K562 (cell line): ENCODE measurements at regions not wholly inside any gene's neighbourhood (a gene's known extent, or its start where the extent isn't known, plus 50 kb on each side); places are given as distances from the start of the nearest gene placed in this dataset.

Experiments used
- ATAC-seq: fragments of 200-7000 bp; cut with Tn5 transposase; 3 replicates; pipeline ENCODE4 v1.9.1; 2020; ENCODE audit warnings: moderate library complexity
- BruUV-seq: library from RNA; stranded (reverse); fragments of 400-500 nt; replicated peaks from 2 replicates; lab custom pipeline; 2021; lab: Mats Ljungman, UMichigan
- CTCF ChIA-PET: fragments of 300-600 bp; formaldehyde crosslinking; extraction: SDS; loops from one replicate; lab custom pipeline; 2021; ENCODE audit warnings: low intra/inter-chr PET ratio; lab: Yijun Ruan, JAX
- POLR2A ChIA-PET: fragments of 300-600, 350-650 bp; sonication (Branson Sonifier 250); formaldehyde crosslinking; extraction: SDS; loops from one replicate; lab custom pipeline; 2021; ENCODE audit warnings: antibody characterized with exemption, inconsistent platforms; lab: Yijun Ruan, JAX
- DNase-seq, 4 experiments: peaks; one replicate each; pipeline versions ENCODE4 v3.0.0 to v3.0.0-alpha.2; 2011 to 2018; ENCODE audit warnings: low spot score in 3 of 4, mixed read lengths in 3 of 4; ENCODE audit errors: extremely low read depth in 1 of 4
- FAIRE-seq: peaks from 2 replicates; lab custom pipeline; 2011; peaks lifted over from hg19 to GRCh38; lab: Jason Lieb, UNC
- H2AFZ ChIP-seq: 2 replicates; pipeline ENCODE4 v1.6.0; 2011; ENCODE audit warnings: low read depth, low read length, control low read depth, inconsistent platforms
- H3K27ac ChIP-seq: fragments of 200-600 bp; 3 replicates; pipeline ENCODE4 v1.8.0; 2011; ENCODE audit warnings: low read depth, mild to moderate bottlenecking, control low read depth, inconsistent platforms, low read length, moderate library complexity, mixed read lengths; ENCODE audit errors: extremely low read depth
- H3K27me3 ChIP-seq, 2 experiments: fragments of 300-600 bp in 1 of 2; 2 replicates in 1 of 2; 3 replicates in 1 of 2; pipeline versions ENCODE4 v1.6.0 to v1.8.0; 2011; ENCODE audit warnings: inconsistent platforms in 2 of 2, low read length in 2 of 2, mild to moderate bottlenecking in 1 of 2, mixed read lengths in 1 of 2, moderate library complexity in 1 of 2; ENCODE audit not compliant: control insufficient read depth in 2 of 2, insufficient read depth in 2 of 2
- H3K36me3 ChIP-seq: fragments of 300-600 bp; 3 replicates; pipeline ENCODE4 v1.8.0; 2011; ENCODE audit warnings: mild to moderate bottlenecking, low read length, inconsistent platforms; ENCODE audit not compliant: control insufficient read depth, insufficient read depth
- H3K4me1 ChIP-seq, 2 experiments: fragments of 200-600 bp in 1 of 2; replicated peaks in 1 of 2; 2 replicates in 1 of 2; 3 replicates in 1 of 2; pipeline versions ENCODE4 v1.5.1 to v1.8.0; 2011; ENCODE audit warnings: inconsistent platforms in 2 of 2, low read length in 2 of 2, mild to moderate bottlenecking in 1 of 2, mixed read lengths in 1 of 2, moderate library complexity in 1 of 2; ENCODE audit not compliant: control insufficient read depth in 2 of 2, insufficient read depth in 2 of 2
- H3K4me2 ChIP-seq: 2 replicates; pipeline ENCODE4 v1.6.1; 2011; ENCODE audit warnings: low read length, control low read depth, inconsistent platforms, mixed read lengths; ENCODE audit not compliant: insufficient read depth
- H3K4me3 ChIP-seq: fragments of 200-600 bp; sonication (generic), shearing (Covaris generic); 2 replicates; pipeline ENCODE4 v1.5.1; 2016; ENCODE audit warnings: control low read depth, inconsistent platforms
- H3K79me2 ChIP-seq: fragments of 200-600 bp; 3 replicates; pipeline ENCODE4 v1.8.0; 2011; ENCODE audit warnings: low read length, inconsistent platforms; ENCODE audit not compliant: control insufficient read depth, insufficient read depth
- H3K9ac ChIP-seq, 2 experiments: 2 replicates each; pipeline versions ENCODE4 v1.6.0 to v1.6.1; 2011; ENCODE audit warnings: low read depth in 2 of 2, low read length in 2 of 2, control low read depth in 1 of 2, inconsistent platforms in 1 of 2, mild to moderate bottlenecking in 1 of 2, mixed read lengths in 1 of 2; ENCODE audit not compliant: insufficient read depth in 1 of 2
- H3K9me1 ChIP-seq: one replicate; pipeline ENCODE4 v1.6.0; 2011; ENCODE audit warnings: inconsistent platforms, mild to moderate bottlenecking, low read length, moderate library complexity; ENCODE audit not compliant: control insufficient read depth, insufficient read depth
- H3K9me3 ChIP-seq: replicated peaks from 2 replicates; pipeline ENCODE4 v1.5.1; 2011; ENCODE audit warnings: low read depth, low read length, inconsistent platforms; ENCODE audit not compliant: control insufficient read depth, insufficient read depth
- H4K20me1 ChIP-seq: replicated peaks from 2 replicates; pipeline ENCODE4 v1.6.1; 2011; ENCODE audit warnings: low read length, inconsistent platforms, mixed read lengths; ENCODE audit not compliant: control insufficient read depth, insufficient read depth
- ATF7 ChIP-seq: fragments of 450-650 bp; IDR thresholded peaks from 2 replicates; pipeline ENCODE4 v1.7.1; 2014; ENCODE audit warnings: mild to moderate bottlenecking, moderate library complexity
- CEBPB ChIP-seq: fragments of 450-650 bp; IDR thresholded peaks from 2 replicates; pipeline ENCODE4 v1.6.1; 2016; ENCODE audit warnings: missing genetic modification characterization, missing compliant biosample characterization
- CEBPG ChIP-seq, 3 experiments: fragments of 200-800 bp in 1 of 3; sonication (Bioruptor generic) in 1 of 3; sonication (generic) in 1 of 3; formaldehyde crosslinking in 1 of 3; IDR thresholded peaks in 2 of 3; conservative IDR thresholded peaks in 1 of 3; 2 replicates each; pipeline versions ENCODE4 v1.6.1 to v1.8.0; 2016 to 2022; ENCODE audit warnings: missing compliant biosample characterization in 2 of 3, missing genetic modification characterization in 2 of 3, mild to moderate bottlenecking in 1 of 3, missing genetic modification reagents in 1 of 3
- CREM ChIP-seq: IDR thresholded peaks from 2 replicates; pipeline ENCODE4 v1.6.1; 2014; ENCODE audit warnings: antibody characterized with exemption, low read depth
- DDX20 ChIP-seq: fragments of 450-650 bp; IDR thresholded peaks from 2 replicates; pipeline ENCODE4 v1.6.1; 2016; ENCODE audit warnings: missing genetic modification characterization, low read depth, mild to moderate bottlenecking, missing compliant biosample characterization, moderate library complexity
- HMGN3 ChIP-seq: IDR thresholded peaks from 2 replicates; pipeline ENCODE4 v1.6.1; 2011; ENCODE audit warnings: borderline replicate concordance, low read depth, mild to moderate bottlenecking, mixed read lengths, low read length; ENCODE audit not compliant: insufficient read length; ENCODE audit errors: extremely low read depth
- KDM2B ChIP-seq: fragments of 250-450 bp; sonication (Bioruptor Pico); IDR thresholded peaks from 2 replicates; pipeline ENCODE4 v1.8.0; 2021; ENCODE audit warnings: mild to moderate bottlenecking, moderate library complexity
- NCOA6 ChIP-seq: fragments of 450-650 bp; IDR thresholded peaks from 2 replicates; pipeline ENCODE4 v1.6.1; 2017; ENCODE audit warnings: mild to moderate bottlenecking
- XRCC4 ChIP-seq: IDR thresholded peaks from one replicate; pipeline ENCODE4 v1.6.1; 2011; ENCODE audit not compliant: insufficient read depth, insufficient read length; ENCODE audit errors: extremely low read depth
- ZNF12 ChIP-seq: sonication (generic); formaldehyde crosslinking; IDR thresholded peaks from 2 replicates; pipeline ENCODE4 v1.4.0; 2020; ENCODE audit warnings: mild to moderate bottlenecking, missing genetic modification reagents
- WGBS: fragments of 100-300 bp; shearing (Covaris generic); methylation state at CpG from one replicate; pipeline ENCODE4 v1.1.6; 2016; ENCODE audit warnings: low coverage, mixed read lengths; ENCODE audit not compliant: insufficient coverage; ENCODE audit errors: missing lambda C conversion rate; 5-methylcytosine and 5-hydroxymethylcytosine counted together
- in situ Hi-C: fragments of 300-500 bp; cut with MboI; formaldehyde crosslinking; loops from 4 replicates; pipeline ENCODE4 v1.15.0; 2018; ENCODE audit warnings: inconsistent platforms, mixed read lengths
- intact Hi-C: fragments of 100-400 bp; cut with micrococcal nuclease; formaldehyde crosslinking; loops from 2 replicates; pipeline ENCODE4 v1.14.2; 2022

DNA sequence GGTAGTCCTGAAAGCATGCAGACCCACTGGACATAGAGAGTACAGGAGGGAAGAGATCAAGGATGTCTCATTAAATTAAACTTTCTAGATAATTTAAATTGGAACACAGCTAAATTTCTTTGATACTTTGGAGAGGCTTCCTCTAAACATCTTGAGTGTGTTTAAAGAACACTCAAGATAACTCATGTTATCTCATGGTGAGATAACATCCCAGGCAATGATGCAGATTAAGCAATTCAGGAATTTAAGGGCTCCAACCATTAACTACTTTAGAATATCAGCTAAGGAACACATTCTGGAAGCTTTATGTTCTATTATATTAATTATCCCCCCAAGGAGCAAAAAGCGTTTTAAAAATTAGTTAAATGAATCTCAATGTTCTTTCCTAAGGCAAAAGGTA, 289.2 kb upstream of the RUNX1 start:
- TF ChIP-seq CREM (no peak), DDX20 (tag) (no peak)
- POLR2A ChIA-PET: interaction anchor here (0.6 kb wide), 2 partner anchors 8 to 310 kb away, joined by 3 to 4 read pairs; no protein-coding TSS in a partner anchor
- WGBS: 27% methylated on average over 1 of the region's 1 CpG

DNA sequence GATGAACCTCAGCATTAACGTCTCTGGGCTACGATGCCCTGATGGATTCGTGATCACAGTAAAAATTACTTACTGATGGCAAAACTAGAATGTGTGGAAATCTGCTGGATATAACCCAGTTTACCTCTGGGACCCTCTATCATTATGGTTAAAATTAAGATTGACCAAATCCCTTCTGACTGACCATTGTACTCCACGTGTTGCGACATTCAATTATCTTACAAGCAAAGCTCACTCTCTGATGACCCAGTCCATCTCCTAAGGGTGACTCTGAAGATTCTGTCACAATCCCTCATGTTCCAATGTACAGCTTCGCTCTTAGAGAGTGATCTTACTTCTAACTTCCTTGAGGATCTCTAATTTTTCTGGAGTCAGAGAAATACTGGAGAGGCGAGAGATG, 288.5 kb upstream of the RUNX1 start:
- H3K4me2 ChIP-seq: no peak overlapping the region
- no peaks in the 10 kb centered on the region for H3K27me3 ChIP-seq
- no peak for TF ChIP-seq NCOA6
- TF ChIP-seq CEBPB (tag): peak; percentile 87
- TF ChIP-seq CEBPG (CRISPR knock-in tag; IDR thresholded peaks at IDR 0.05): no peak
- peak; percentile 33 to 53; a peak in 1 of 4 replicates for TF ChIP-seq CEBPG (tag; conservative IDR thresholded peaks at IDR 0.05 in 1 of 2, IDR thresholded peaks at IDR 0.05 in 1 of 2)
- no peak for TF ChIP-seq HMGN3
- no peak for TF ChIP-seq ATF7
- no peak for TF ChIP-seq KDM2B (CRISPR knock-in tag)
- TF ChIP-seq ZNF12: no peak
- no peak for TF ChIP-seq XRCC4
- H3K4me3 ChIP-seq: no peak overlapping the region
- CTCF ChIA-PET: no interaction called here
- intact Hi-C loops (loop anchor here (1.0 kb wide), 1 partner anchor 171 kb away; no protein-coding TSS in a partner anchor), in situ Hi-C loops (no loop called here)
- H3K79me2 ChIP-seq: no peaks in the 10 kb centered on the region
- BruUV-seq: no TSS peak
- POLR2A ChIA-PET: interaction anchor here (0.6 to 0.9 kb wide), 2 partner anchors 22 to 310 kb away, joined by 3 to 4 read pairs; no protein-coding TSS in a partner anchor
- H3K9me1 ChIP-seq: no peaks in the 10 kb centered on the region
- DNase-seq (no peak), ATAC-seq (no peak), FAIRE-seq (no peak)
- no peak overlapping the region for H3K9ac ChIP-seq
- H3K27ac ChIP-seq: no peak overlapping the region
- H3K4me1 ChIP-seq: peaks cover 6 to 30% of the 10 kb centered on the region in 2 experiments
- no peaks in the 10 kb centered on the region for H3K36me3 ChIP-seq
- H2AFZ ChIP-seq: no peak overlapping the region
- 67% methylated on average over 7 of the region's 7 CpGs for WGBS
- no peaks in the 10 kb centered on the region for H4K20me1 ChIP-seq
- no peaks in the 10 kb centered on the region for H3K9me3 ChIP-seq

More for the DNA sequence above, 289.2 kb upstream of the RUNX1 start:
- CTCF ChIA-PET: no interaction called here
- H3K4me2 ChIP-seq: no peak overlapping the region
- H3K9ac ChIP-seq: no peak overlapping the region
- in situ Hi-C loops (no loop called here), intact Hi-C loops (no loop called here)
- BruUV-seq: no TSS peak
- H4K20me1 ChIP-seq: no peaks in the 10 kb centered on the region
- H3K79me2 ChIP-seq: no peaks in the 10 kb centered on the region
- no peak for ATAC-seq
- no peaks in the 10 kb centered on the region for H3K27me3 ChIP-seq
- H3K36me3 ChIP-seq: no peaks in the 10 kb centered on the region
- H3K9me1 ChIP-seq: no peaks in the 10 kb centered on the region
- H3K27ac ChIP-seq: no peak overlapping the region
- H2AFZ ChIP-seq: no peak overlapping the region
- DNase-seq: no peak
- H3K4me3 ChIP-seq: no peak overlapping the region
- H3K4me1 ChIP-seq: peaks cover 6 to 37% of the 10 kb centered on the region in 2 experiments
- FAIRE-seq: no peak
- H3K9me3 ChIP-seq: no peaks in the 10 kb centered on the region
